ENCODE measurements at regions not wholly inside any gene's neighbourhood (a gene's known extent, or its start where the extent isn't known, plus 50 kb on each side); places are given as distances from the start of the nearest gene placed in this dataset.

- peak overlapping the region; percentile 52; the same call in 1 of the 2 replicates for H2BK120ac ChIP-seq (ENCODE audit: low read depth, low read length)
- no peaks in the 10 kb centered on the region for H4K20me1 ChIP-seq (ENCODE audit: insufficient read depth, low read length)
- intact Hi-C loops (cut with micrococcal nuclease) (loop anchor here (10.0 kb wide), 1 partner anchor 340 kb away; no protein-coding TSS in a partner anchor), in situ Hi-C loops (cut with MboI; ENCODE audit: low sequenced_read_pairs) (loop anchor here (25.0 kb wide), 1 partner anchor 902 kb away; no protein-coding TSS in a partner anchor), dilution Hi-C loops (cut with HindIII; ENCODE audit: low sequenced_read_pairs, unreplicated experiment) (no loop called here)
- BruUV-seq (replicated peaks) = no TSS peak
- no peak overlapping the region for H3K23ac ChIP-seq (ENCODE audit: low read depth, low read length)
- peaks cover 8% of the 10 kb centered on the region for H3K4me1 ChIP-seq (ENCODE audit: control insufficient read depth, insufficient read depth, low read length)
- H3K14ac ChIP-seq (replicated peaks; ENCODE audit: low read depth, low read length) = no peak overlapping the region
- H3K36me3 ChIP-seq (ENCODE audit: control insufficient read depth, insufficient read depth, low read length) = no peaks in the 10 kb centered on the region
- ChIA-PET POLR2A (ENCODE audit: unreplicated experiment) (no interaction called here), CTCF (interaction anchor here (0.6 kb wide), 1 partner anchor 174 kb away, joined by 3 read pairs; no protein-coding TSS in a partner anchor)
- no peak overlapping the region for H3K56ac ChIP-seq (ENCODE audit: extremely low read depth, insufficient read depth, low read length)
- no peak overlapping the region for H2AFZ ChIP-seq (replicated peaks; ENCODE audit: low read length, poor library complexity)
- H2BK15ac ChIP-seq (ENCODE audit: low read depth, low read length) = no peak overlapping the region
- H3K79me1 ChIP-seq (ENCODE audit: low read depth in 1 of 2, low read length in 2 of 2) = no peaks in the 10 kb centered on the region
- no peaks in the 10 kb centered on the region; the same call in none of the 2 replicates for H3K9me1 ChIP-seq (ENCODE audit: insufficient read depth, low read length)
- TF ChIP-seq CHD1 (IDR thresholded peaks at IDR 0.05; ENCODE audit: low read depth, low read length) (no peak), FOS (IDR thresholded peaks at IDR 0.05; ENCODE audit: low read depth, low read length) (no peak), MAFK (IDR thresholded peaks at IDR 0.05; ENCODE audit: low read depth, low read length) (no peak)
- H3K18ac ChIP-seq (ENCODE audit: low read depth, low read length) = peak overlapping the region; percentile 37; the same call in 1 of the 2 replicates
- no peak overlapping the region for H3K27ac ChIP-seq (ENCODE audit: insufficient read depth, low read length)
- H3K4me2 ChIP-seq (ENCODE audit: low read depth, low read length) = no peak overlapping the region
- no peaks in the 10 kb centered on the region for H3K27me3 ChIP-seq (ENCODE audit: control insufficient read depth, insufficient read depth, low read length)
- H4K91ac ChIP-seq (ENCODE audit: insufficient read depth, low read depth, low read length) = no peak overlapping the region
- no peak for DNase-seq
- H3K4ac ChIP-seq (ENCODE audit: low read depth, low read length) = no peak overlapping the region
- H3K4me3 ChIP-seq (ENCODE audit: insufficient read depth, low read depth, low read length) = no peak overlapping the region
- H4K8ac ChIP-seq (ENCODE audit: low read depth in 2 of 2, low read length in 2 of 2) = no peak overlapping the region
- no peak for ATAC-seq (ENCODE audit: low read depth)
- H2AK5ac ChIP-seq (ENCODE audit: low read depth, low read length) = no peak overlapping the region
- no peaks in the 10 kb centered on the region for H3K9me3 ChIP-seq (ENCODE audit: control insufficient read depth, insufficient read depth, low read length)
- no peak overlapping the region for H4K5ac ChIP-seq (ENCODE audit: low read depth, low read length)
- no peak overlapping the region for H2AK9ac ChIP-seq (replicated peaks; ENCODE audit: low read depth, low read length, poor library complexity)
- no CpG with 5 or more reads among the region's 5 CpGs for WGBS, 2 experiments (ENCODE audit: extremely low coverage in 2 of 2, insufficient read length in 1 of 2)
- H2BK5ac ChIP-seq (ENCODE audit: low read depth, low read length, poor library complexity, severe bottlenecking) = no peak overlapping the region
- H3K9ac ChIP-seq (ENCODE audit: low read depth, low read length) = no peak overlapping the region
- 0 out of 2 replicates have a peak overlapping the region, but pooled peaks have one; percentile 41 for H2BK20ac ChIP-seq (ENCODE audit: low read depth, low read length)
Measured at GRCh38 chr17:71635187-71635586, 485.6 kb upstream of the SOX9 start.

Data from IMR-90 (cell line).